HG02852 (cell line): ENCODE measurements at regions not wholly inside any gene's neighbourhood (a gene's known extent, or its start where the extent isn't known, plus 50 kb on each side); places are given as distances from the start of the nearest gene placed in this dataset.

ENCODE experiments used
- ATAC-seq: cut with Tn5 transposase; IDR thresholded peaks from one replicate; pipeline ENCODE4 v1.9.1; 2021; ENCODE audit warnings: mild to moderate bottlenecking, moderate library complexity; ENCODE audit not compliant: unreplicated experiment

- ATAC-seq: no peak
Observed at GRCh38 chrX:122464341-122464740, 719.7 kb upstream of the GRIA3 start.

- no peak for ATAC-seq
Observed at GRCh38 chrX:122475306-122475705, 708.8 kb upstream of the GRIA3 start.

GRCh38 chrX:122500556-122500955 is 683.5 kb upstream of the GRIA3 start:
- no peak for ATAC-seq

- no peak for ATAC-seq
Observed at GRCh38 chrX:122501652-122502051, 682.4 kb upstream of the GRIA3 start.

- no peak for ATAC-seq
Observed at GRCh38 chrX:122504026-122504425, 680.1 kb upstream of the GRIA3 start.

- ATAC-seq: no peak
Observed at GRCh38 chrX:122512561-122513072, 671.5 kb upstream of the GRIA3 start.

GRCh38 chrX:122517786-122518185 is 666.3 kb upstream of the GRIA3 start:
- ATAC-seq: no peak

GRCh38 chrX:122545778-122546177 is 638.3 kb upstream of the GRIA3 start:
- ATAC-seq: no peak

- ATAC-seq: no peak
Observed at GRCh38 chrX:122546269-122546668, 637.8 kb upstream of the GRIA3 start.

- ATAC-seq: no peak
Observed at GRCh38 chrX:122552286-122552800, 631.7 kb upstream of the GRIA3 start.

- ATAC-seq: no peak
Observed at GRCh38 chrX:122555925-122556324, 628.2 kb upstream of the GRIA3 start.

- ATAC-seq: no peak
Observed at GRCh38 chrX:122565952-122566351, 618.1 kb upstream of the GRIA3 start.

GRCh38 chrX:122566401-122566800 is 617.7 kb upstream of the GRIA3 start:
- no peak for ATAC-seq

GRCh38 chrX:122567911-122568310 is 616.2 kb upstream of the GRIA3 start:
- no peak for ATAC-seq

- no peak for ATAC-seq
Observed at GRCh38 chrX:122572461-122572860, 611.6 kb upstream of the GRIA3 start.

- ATAC-seq: no peak
Observed at GRCh38 chrX:122579036-122579435, 605.0 kb upstream of the GRIA3 start.

- ATAC-seq: no peak
Observed at GRCh38 chrX:122579526-122579925, 604.6 kb upstream of the GRIA3 start.

- no peak for ATAC-seq
Observed at GRCh38 chrX:122582280-122582974, 601.7 kb upstream of the GRIA3 start.

- no peak for ATAC-seq
Observed at GRCh38 chrX:122582975-122583305, 601.1 kb upstream of the GRIA3 start.

- no peak for ATAC-seq
Observed at GRCh38 chrX:122583551-122583950, 600.5 kb upstream of the GRIA3 start.

GRCh38 chrX:122584981-122585380 is 599.1 kb upstream of the GRIA3 start:
- ATAC-seq: no peak

GRCh38 chrX:122586831-122587230 is 597.2 kb upstream of the GRIA3 start:
- no peak for ATAC-seq

- ATAC-seq: no peak
Observed at GRCh38 chrX:122591546-122591945, 592.5 kb upstream of the GRIA3 start.
